ENCODE measurements at regions not wholly inside any gene's neighbourhood (a gene's known extent, or its start where the extent isn't known, plus 50 kb on each side); places are given as distances from the start of the nearest gene placed in this dataset.

GRCh38 chr9:126248680-126249079 is 77.9 kb upstream of the MVB12B start:
- DNase-seq (ENCODE audit: low read depth): peak; percentile 86

GRCh38 chr9:126261584-126262356 is 64.9 kb upstream of the MVB12B start:
- DNase-seq (ENCODE audit: low read depth): no peak

DNA sequence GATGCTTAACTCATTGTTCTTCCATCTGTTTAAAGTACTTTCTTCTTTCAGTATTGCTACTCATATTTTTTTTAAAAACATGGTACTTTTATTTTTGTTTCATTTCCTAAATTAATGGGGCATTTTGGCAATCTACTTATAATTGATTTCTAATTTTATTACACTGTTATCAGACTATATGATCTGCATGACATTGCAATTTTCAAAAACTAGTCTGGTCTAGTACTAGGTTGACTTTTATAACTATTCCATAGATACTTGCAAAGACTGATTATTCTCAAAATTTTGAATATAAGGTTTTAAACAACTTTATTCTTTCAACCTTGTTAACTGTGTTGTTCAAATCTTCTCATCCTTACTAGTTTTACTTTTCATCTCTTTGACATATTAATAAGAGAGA is 63.9 kb upstream of the MVB12B start:
- DNase-seq (ENCODE audit: low read depth): no peak

- no peak for DNase-seq (ENCODE audit: low read depth)
Measured at GRCh38 chr9:126270556-126270955, 56.1 kb upstream of the MVB12B start.

DNA sequence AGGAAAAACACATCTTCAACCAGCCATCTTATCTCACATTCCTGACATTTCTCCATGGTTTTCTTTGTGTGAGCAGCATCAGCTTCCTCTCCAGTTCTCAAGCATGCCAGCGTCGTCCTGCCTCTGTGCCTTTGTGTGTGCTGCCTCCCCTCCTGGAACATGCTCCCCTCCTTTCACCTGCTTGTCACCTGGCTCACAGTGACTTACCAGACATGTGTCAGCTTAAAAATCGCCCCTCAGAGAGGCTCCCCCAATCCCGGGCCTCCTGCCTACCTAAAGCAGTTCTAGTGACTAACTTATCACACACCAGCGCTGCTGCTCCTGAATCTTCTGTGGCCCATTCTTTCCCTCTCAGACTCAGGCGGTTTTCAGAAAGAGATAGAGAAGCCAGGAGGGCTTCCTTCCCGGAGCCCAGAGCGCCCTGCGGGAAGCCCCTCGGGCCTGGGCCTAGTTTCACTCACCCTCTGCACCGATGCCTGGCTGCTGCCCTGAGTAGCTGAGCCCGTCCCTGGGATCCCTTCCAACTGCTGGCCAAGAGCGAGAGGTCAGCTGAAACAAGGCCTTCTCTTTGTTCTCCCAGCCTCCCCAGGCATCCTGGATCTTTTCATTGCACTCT is 51.1 kb upstream of the MVB12B start:
- DNase-seq (ENCODE audit: low read depth): no peak

- DNase-seq (ENCODE audit: low read depth): no peak
Measured at GRCh38 chr9:126276056-126276728, 50.4 kb upstream of the MVB12B start.

Measured in Daoy (cell line).